ENCODE measurements at regions not wholly inside any gene's neighbourhood (a gene's known extent, or its start where the extent isn't known, plus 50 kb on each side); places are given as distances from the start of the nearest gene placed in this dataset.

- TF ChIP-seq, protein P1, sequence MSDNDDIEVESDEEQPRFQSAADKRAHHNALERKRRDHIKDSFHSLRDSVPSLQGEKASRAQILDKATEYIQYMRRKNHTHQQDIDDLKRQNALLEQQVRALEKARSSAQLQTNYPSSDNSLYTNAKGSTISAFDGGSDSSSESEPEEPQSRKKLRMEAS (IDR thresholded peaks at IDR 0.05; ENCODE audit: low read depth) = no peak
- TF ChIP-seq EP300 (IDR thresholded peaks at IDR 0.05; ENCODE audit: borderline replicate concordance in 1 of 2, low read depth in 1 of 2, low read length in 1 of 2) = no peak
- TF ChIP-seq FOSL2 (IDR thresholded peaks at IDR 0.05; ENCODE audit: borderline replicate concordance, low read depth) = peak; percentile 71; the same call in 1 of the 2 replicates
- TF ChIP-seq FOXJ3 (CRISPR knock-in tag; IDR thresholded peaks at IDR 0.05) = no peak
- TF ChIP-seq GATA2 (CRISPR knock-in tag; IDR thresholded peaks at IDR 0.05) = no peak
- no peak for TF ChIP-seq SIN3A (IDR thresholded peaks at IDR 0.05; ENCODE audit: borderline replicate concordance, low read depth, low read length)
- TF ChIP-seq NRF1 (IDR thresholded peaks at IDR 0.05; ENCODE audit: low read depth, low read length) = no peak
- TF ChIP-seq CHD2 (IDR thresholded peaks at IDR 0.05; ENCODE audit: low read length, partially characterized antibody) = no peak
- TF ChIP-seq REST (IDR thresholded peaks at IDR 0.05; ENCODE audit: low read depth, low read length) = peak; percentile 86
- TF ChIP-seq, protein P2, sequence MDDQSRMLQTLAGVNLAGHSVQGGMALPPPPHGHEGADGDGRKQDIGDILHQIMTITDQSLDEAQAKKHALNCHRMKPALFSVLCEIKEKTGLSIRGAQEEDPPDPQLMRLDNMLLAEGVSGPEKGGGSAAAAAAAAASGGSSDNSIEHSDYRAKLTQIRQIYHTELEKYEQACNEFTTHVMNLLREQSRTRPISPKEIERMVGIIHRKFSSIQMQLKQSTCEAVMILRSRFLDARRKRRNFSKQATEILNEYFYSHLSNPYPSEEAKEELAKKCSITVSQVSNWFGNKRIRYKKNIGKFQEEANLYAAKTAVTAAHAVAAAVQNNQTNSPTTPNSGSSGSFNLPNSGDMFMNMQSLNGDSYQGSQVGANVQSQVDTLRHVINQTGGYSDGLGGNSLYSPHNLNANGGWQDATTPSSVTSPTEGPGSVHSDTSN (IDR thresholded peaks at IDR 0.05) = no peak; the same call in 1 of the 2 replicates
- TF ChIP-seq RXRA (IDR thresholded peaks at IDR 0.05; ENCODE audit: borderline replicate concordance, low read depth) = peak; percentile 36; the same call in 1 of the 2 replicates
- TF ChIP-seq, protein P3, sequence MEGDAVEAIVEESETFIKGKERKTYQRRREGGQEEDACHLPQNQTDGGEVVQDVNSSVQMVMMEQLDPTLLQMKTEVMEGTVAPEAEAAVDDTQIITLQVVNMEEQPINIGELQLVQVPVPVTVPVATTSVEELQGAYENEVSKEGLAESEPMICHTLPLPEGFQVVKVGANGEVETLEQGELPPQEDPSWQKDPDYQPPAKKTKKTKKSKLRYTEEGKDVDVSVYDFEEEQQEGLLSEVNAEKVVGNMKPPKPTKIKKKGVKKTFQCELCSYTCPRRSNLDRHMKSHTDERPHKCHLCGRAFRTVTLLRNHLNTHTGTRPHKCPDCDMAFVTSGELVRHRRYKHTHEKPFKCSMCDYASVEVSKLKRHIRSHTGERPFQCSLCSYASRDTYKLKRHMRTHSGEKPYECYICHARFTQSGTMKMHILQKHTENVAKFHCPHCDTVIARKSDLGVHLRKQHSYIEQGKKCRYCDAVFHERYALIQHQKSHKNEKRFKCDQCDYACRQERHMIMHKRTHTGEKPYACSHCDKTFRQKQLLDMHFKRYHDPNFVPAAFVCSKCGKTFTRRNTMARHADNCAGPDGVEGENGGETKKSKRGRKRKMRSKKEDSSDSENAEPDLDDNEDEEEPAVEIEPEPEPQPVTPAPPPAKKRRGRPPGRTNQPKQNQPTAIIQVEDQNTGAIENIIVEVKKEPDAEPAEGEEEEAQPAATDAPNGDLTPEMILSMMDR (IDR thresholded peaks at IDR 0.05) = no peak
- peak; percentile 60; the same call in 1 of the 2 replicates for TF ChIP-seq TEAD4 (IDR thresholded peaks at IDR 0.05; ENCODE audit: borderline replicate concordance, insufficient read depth)
- TF ChIP-seq TAF1 (IDR thresholded peaks at IDR 0.05; ENCODE audit: borderline replicate concordance, low read depth, low read length) = no peak
- peak; percentile 50 for TF ChIP-seq JUND (IDR thresholded peaks at IDR 0.05)
- TF ChIP-seq FOXM1 (IDR thresholded peaks at IDR 0.05; ENCODE audit: low read depth) = no peak
- TF ChIP-seq EZH2phosphoT487 (IDR thresholded peaks at IDR 0.05; ENCODE audit: borderline replicate concordance, low read depth) = no peak
- peak; percentile 64; the same call in 1 of the 2 replicates for TF ChIP-seq NFIC (IDR thresholded peaks at IDR 0.05; ENCODE audit: borderline replicate concordance)
- TF ChIP-seq USF1 (IDR thresholded peaks at IDR 0.05; ENCODE audit: borderline replicate concordance, low read depth) = no peak
- TF ChIP-seq ELF1 (IDR thresholded peaks at IDR 0.05) = no peak
- peak; percentile 65 for TF ChIP-seq TCF12 (IDR thresholded peaks at IDR 0.05)
- Histone ChIP-seq H3K27ac (ENCODE audit: low read depth in 2 of 2, low read length in 1 of 2) (peak overlapping the region in 1 of 2 experiments; percentile 62; a peak in 2 of 4 replicates), H3K4me1 (ENCODE audit: control insufficient read depth in 1 of 2, insufficient read depth in 2 of 2, low read depth in 1 of 2, low read length in 1 of 2) (peaks cover 5 to 11% of the 10 kb centered on the region in 2 experiments; a peak in 1 of 4 replicates), H3K9me2 (no peaks in the 10 kb centered on the region), H3K4me3 (ENCODE audit: low read depth in 2 of 2, low read length in 1 of 2) (0 out of 4 replicates have a peak overlapping the region, but pooled peaks of 1 of the 2 experiments have one; percentile 2), H3K9ac (no peak overlapping the region; the same call in 1 of the 2 replicates), H3K9me3 (no peaks in the 10 kb centered on the region), H3K79me2 (ENCODE audit: insufficient read depth) (no peaks in the 10 kb centered on the region), H3K36me3 (replicated peaks in 1 of 2; ENCODE audit: control insufficient read depth in 1 of 2, insufficient read depth in 2 of 2, low read length in 1 of 2) (no peaks in the 10 kb centered on the region), H4K20me1 (ENCODE audit: insufficient read depth) (no peaks in the 10 kb centered on the region), H3F3A (replicated peaks; ENCODE audit: insufficient read depth) (peaks cover 17% of the 10 kb centered on the region), H3K27me3 (ENCODE audit: insufficient read depth) (no peaks in the 10 kb centered on the region), H3K4me2 (peak overlapping the region; percentile 48), H2AFZ (ENCODE audit: low read depth) (0 out of 2 replicates have a peak overlapping the region, but pooled peaks have one; percentile 25)
- ChIA-PET CTCF (interaction anchor here (1.1 to 2.0 kb wide), 2 partner anchors 9 to 160 kb away, joined by 3 to 5 read pairs; no protein-coding TSS in a partner anchor), POLR2A (no interaction called here)
- WGBS (ENCODE audit: low lambda C conversion rate) = 18% methylated on average over 2 of the region's 2 CpGs
- no peak for DNase-seq
These were observed 195.2 kb downstream of the TOMM20 start for GRCh38 chr1:234933475-234933874.

Data from SK-N-SH (cell line).